ENCODE measurements at regions not wholly inside any gene's neighbourhood (a gene's known extent, or its start where the extent isn't known, plus 50 kb on each side); places are given as distances from the start of the nearest gene placed in this dataset.

DNA sequence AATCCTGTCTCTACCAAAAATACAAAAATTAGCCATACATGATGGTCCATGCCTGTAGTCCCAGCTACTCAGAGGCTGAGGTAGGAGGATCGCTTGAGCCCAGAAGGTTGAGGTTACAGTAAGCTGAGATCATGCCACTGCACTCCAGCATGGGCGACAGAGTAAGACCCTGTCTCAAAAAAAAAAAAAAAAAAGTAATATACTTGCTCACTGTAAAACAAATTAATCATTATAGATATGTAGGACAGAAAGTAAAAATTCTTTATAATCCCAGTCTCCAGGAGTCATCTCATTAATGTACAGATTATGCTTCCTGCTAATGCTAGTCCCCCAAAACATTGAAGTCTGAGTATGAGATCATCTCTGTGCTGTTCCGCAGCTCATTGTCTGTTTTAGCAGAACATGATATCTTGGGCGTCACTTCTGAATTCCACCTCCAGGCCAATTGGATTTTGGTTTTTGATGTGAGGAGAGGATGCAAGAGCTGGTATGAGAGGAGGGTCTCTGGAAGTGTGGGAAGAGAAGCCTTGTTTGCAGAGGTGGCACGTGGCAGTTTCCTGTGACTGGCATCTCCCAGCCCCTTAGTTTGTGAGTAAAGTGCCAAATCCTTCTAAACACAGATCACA is 75.4 kb upstream of the NPAS1 start:
- TF ChIP-seq POLR2A (IDR thresholded peaks at IDR 0.05): no peak
- TF ChIP-seq, protein P1, sequence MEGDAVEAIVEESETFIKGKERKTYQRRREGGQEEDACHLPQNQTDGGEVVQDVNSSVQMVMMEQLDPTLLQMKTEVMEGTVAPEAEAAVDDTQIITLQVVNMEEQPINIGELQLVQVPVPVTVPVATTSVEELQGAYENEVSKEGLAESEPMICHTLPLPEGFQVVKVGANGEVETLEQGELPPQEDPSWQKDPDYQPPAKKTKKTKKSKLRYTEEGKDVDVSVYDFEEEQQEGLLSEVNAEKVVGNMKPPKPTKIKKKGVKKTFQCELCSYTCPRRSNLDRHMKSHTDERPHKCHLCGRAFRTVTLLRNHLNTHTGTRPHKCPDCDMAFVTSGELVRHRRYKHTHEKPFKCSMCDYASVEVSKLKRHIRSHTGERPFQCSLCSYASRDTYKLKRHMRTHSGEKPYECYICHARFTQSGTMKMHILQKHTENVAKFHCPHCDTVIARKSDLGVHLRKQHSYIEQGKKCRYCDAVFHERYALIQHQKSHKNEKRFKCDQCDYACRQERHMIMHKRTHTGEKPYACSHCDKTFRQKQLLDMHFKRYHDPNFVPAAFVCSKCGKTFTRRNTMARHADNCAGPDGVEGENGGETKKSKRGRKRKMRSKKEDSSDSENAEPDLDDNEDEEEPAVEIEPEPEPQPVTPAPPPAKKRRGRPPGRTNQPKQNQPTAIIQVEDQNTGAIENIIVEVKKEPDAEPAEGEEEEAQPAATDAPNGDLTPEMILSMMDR (IDR thresholded peaks at IDR 0.05): no peak
